HL-60 (cell line): ENCODE measurements at regions not wholly inside any gene's neighbourhood (a gene's known extent, or its start where the extent isn't known, plus 50 kb on each side); places are given as distances from the start of the nearest gene placed in this dataset.

Experiments used
- DNase-seq, 2 experiments: peaks; one replicate each; pipeline ENCODE4 v3.0.0-alpha.2; 2010 to 2020; ENCODE audit warnings: low read depth in 1 of 2, low spot score in 1 of 2
- H3K27ac ChIP-seq: fragments of 250-450 bp; sonication (Bioruptor Pico); replicated peaks from 2 replicates; pipeline ENCODE4 v1.5.1; 2020; ENCODE audit warnings: mild to moderate bottlenecking, moderate library complexity
- H3K27me3 ChIP-seq: fragments of 250-450 bp; sonication (Bioruptor Pico); 2 replicates; pipeline ENCODE4 v1.5.1; 2021; ENCODE audit warnings: mild to moderate bottlenecking, moderate library complexity; ENCODE audit not compliant: insufficient read depth, poor library complexity, severe bottlenecking
- H3K4me3 ChIP-seq: replicated peaks from 2 replicates; pipeline ENCODE4 v1.5.1; 2011; ENCODE audit warnings: mild to moderate bottlenecking, control low read depth, low read length; ENCODE audit not compliant: insufficient read depth
- CTCF ChIP-seq: IDR thresholded peaks from one replicate; pipeline ENCODE4 v1.5.1; 2011; ENCODE audit warnings: low read length, control low read depth, inconsistent platforms; ENCODE audit not compliant: insufficient read depth
- GABPA ChIP-seq: IDR thresholded peaks from 2 replicates; pipeline ENCODE4 v1.6.1; 2012; ENCODE audit warnings: low read depth
- POLR2AphosphoS5 ChIP-seq: IDR thresholded peaks from 2 replicates; pipeline ENCODE4 v1.6.1; 2012; ENCODE audit warnings: low read depth
- REST ChIP-seq: IDR thresholded peaks from 2 replicates; pipeline ENCODE4 v1.6.1; 2012; ENCODE audit warnings: low read depth; ENCODE audit not compliant: insufficient replicate concordance
- SPI1 ChIP-seq: IDR thresholded peaks from 2 replicates; pipeline ENCODE4 v1.6.1; 2012; ENCODE audit warnings: low read depth, mild to moderate bottlenecking, borderline replicate concordance

- TF ChIP-seq SPI1 (no peak), GABPA (no peak), REST (no peak), CTCF (no peak), POLR2AphosphoS5 (no peak)
- no peak for DNase-seq
- no peak overlapping the region for H3K27ac ChIP-seq
- no peak overlapping the region for H3K4me3 ChIP-seq
- no peaks in the 10 kb centered on the region for H3K27me3 ChIP-seq
These were observed 603.1 kb downstream of the HACE1 start for GRCh38 chr6:104256646-104257045.

- Histone ChIP-seq H3K27me3 (no peaks in the 10 kb centered on the region), H3K27ac (no peak overlapping the region), H3K4me3 (no peak overlapping the region)
- DNase-seq: no peak
- TF ChIP-seq GABPA: no peak
- TF ChIP-seq REST: no peak
- no peak for TF ChIP-seq CTCF
These were observed 606.5 kb downstream of the HACE1 start for GRCh38 chr6:104253236-104253635.

GRCh38 chr6:104252276-104252675 lies 607.4 kb downstream of the HACE1 start:
- Histone ChIP-seq H3K4me3 (no peak overlapping the region), H3K27ac (no peak overlapping the region), H3K27me3 (no peaks in the 10 kb centered on the region)
- no peak for DNase-seq
- TF ChIP-seq SPI1 (no peak), CTCF (no peak), REST (no peak), POLR2AphosphoS5 (no peak), GABPA (no peak)
